ENCODE measurements at regions not wholly inside any gene's neighbourhood (a gene's known extent, or its start where the extent isn't known, plus 50 kb on each side); places are given as distances from the start of the nearest gene placed in this dataset.

DNA sequence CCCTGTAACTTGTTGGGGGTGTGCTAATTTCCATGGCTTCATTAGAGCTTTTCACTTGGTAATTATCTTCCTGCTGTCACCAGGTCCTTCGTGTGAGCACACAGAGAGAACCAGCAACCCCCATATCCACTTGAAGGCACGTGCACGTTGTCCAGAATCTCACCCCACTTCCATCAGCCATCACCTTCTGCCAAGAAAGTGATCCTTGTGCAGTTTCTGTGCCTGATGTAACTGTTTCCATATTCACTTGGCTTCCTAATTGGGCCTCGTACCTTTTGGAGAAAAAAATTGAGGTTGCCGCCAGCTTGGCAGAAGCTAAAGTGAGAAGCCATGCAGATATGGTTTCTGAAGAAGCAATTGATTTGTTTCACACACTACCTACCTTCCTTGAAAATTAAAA is 153.7 kb upstream of the TSHZ2 start:
- Histone ChIP-seq H3F3A (ENCODE audit: insufficient read depth, low read length) (no peaks in the 10 kb centered on the region), H3K9me2 (replicated peaks; ENCODE audit: insufficient read depth, low read length) (no peaks in the 10 kb centered on the region), H3K4me1 (ENCODE audit: low read length) (peaks cover 22% of the 10 kb centered on the region), H3K79me2 (ENCODE audit: low read length) (no peaks in the 10 kb centered on the region), H3K27me3 (replicated peaks; ENCODE audit: insufficient read depth, low read length) (no peaks in the 10 kb centered on the region), H3K4me2 (ENCODE audit: low read depth, low read length) (no peak overlapping the region), H3K9ac (ENCODE audit: low read length) (no peak overlapping the region), H4K20me1 (ENCODE audit: insufficient read depth, low read length) (no peaks in the 10 kb centered on the region), H3K9me3 (replicated peaks; ENCODE audit: insufficient read depth, low read length) (no peaks in the 10 kb centered on the region), H3K36me3 (replicated peaks; ENCODE audit: insufficient read depth, low read length) (no peaks in the 10 kb centered on the region), H3K4me3 (ENCODE audit: low read length) (no peak overlapping the region), H2AFZ (ENCODE audit: low read length) (no peak overlapping the region), H3K27ac (ENCODE audit: low read length) (no peak overlapping the region)
- TF ChIP-seq EZH2 (optimal IDR thresholded peaks at IDR 0.05; ENCODE audit: low read depth, low read length) (no peak), EZH2phosphoT487 (IDR thresholded peaks at IDR 0.05; ENCODE audit: low read length) (no peak)
- TF ChIP-seq, protein P1, sequence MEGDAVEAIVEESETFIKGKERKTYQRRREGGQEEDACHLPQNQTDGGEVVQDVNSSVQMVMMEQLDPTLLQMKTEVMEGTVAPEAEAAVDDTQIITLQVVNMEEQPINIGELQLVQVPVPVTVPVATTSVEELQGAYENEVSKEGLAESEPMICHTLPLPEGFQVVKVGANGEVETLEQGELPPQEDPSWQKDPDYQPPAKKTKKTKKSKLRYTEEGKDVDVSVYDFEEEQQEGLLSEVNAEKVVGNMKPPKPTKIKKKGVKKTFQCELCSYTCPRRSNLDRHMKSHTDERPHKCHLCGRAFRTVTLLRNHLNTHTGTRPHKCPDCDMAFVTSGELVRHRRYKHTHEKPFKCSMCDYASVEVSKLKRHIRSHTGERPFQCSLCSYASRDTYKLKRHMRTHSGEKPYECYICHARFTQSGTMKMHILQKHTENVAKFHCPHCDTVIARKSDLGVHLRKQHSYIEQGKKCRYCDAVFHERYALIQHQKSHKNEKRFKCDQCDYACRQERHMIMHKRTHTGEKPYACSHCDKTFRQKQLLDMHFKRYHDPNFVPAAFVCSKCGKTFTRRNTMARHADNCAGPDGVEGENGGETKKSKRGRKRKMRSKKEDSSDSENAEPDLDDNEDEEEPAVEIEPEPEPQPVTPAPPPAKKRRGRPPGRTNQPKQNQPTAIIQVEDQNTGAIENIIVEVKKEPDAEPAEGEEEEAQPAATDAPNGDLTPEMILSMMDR (IDR thresholded peaks at IDR 0.05; ENCODE audit: low read length): no peak
- DNase-seq: no peak

DNA sequence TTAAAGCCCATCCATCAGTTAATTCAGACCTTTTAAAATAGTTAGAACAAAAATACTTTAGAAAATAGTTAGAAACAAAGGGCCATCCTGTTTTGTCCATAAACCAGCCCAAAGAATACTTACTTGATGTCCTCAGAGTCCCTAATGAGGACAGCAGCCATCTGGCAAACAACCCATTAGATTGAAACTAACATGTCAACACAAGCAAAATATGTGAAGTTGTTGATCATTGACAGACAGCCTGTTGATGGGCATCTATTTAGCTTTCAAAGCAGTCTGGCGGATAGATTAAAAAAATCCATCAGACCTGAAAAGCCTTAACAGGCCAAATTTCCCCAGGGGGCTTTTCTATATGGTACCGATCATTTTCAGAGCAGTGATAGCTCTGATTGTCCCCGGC is 154.2 kb upstream of the TSHZ2 start:
- Histone ChIP-seq H3K9ac (ENCODE audit: low read length) (no peak overlapping the region), H3K27me3 (replicated peaks; ENCODE audit: insufficient read depth, low read length) (no peaks in the 10 kb centered on the region), H3K4me1 (ENCODE audit: low read length) (peaks cover 23% of the 10 kb centered on the region), H3K4me3 (ENCODE audit: low read length) (no peak overlapping the region), H3K36me3 (replicated peaks; ENCODE audit: insufficient read depth, low read length) (no peaks in the 10 kb centered on the region), H3F3A (ENCODE audit: insufficient read depth, low read length) (no peaks in the 10 kb centered on the region), H3K27ac (ENCODE audit: low read length) (no peak overlapping the region), H2AFZ (ENCODE audit: low read length) (no peak overlapping the region), H4K20me1 (ENCODE audit: insufficient read depth, low read length) (no peaks in the 10 kb centered on the region), H3K9me3 (replicated peaks; ENCODE audit: insufficient read depth, low read length) (no peaks in the 10 kb centered on the region), H3K4me2 (ENCODE audit: low read depth, low read length) (no peak overlapping the region), H3K9me2 (replicated peaks; ENCODE audit: insufficient read depth, low read length) (no peaks in the 10 kb centered on the region), H3K79me2 (ENCODE audit: low read length) (no peaks in the 10 kb centered on the region)
- TF ChIP-seq EZH2phosphoT487 (IDR thresholded peaks at IDR 0.05; ENCODE audit: low read length) (no peak), EZH2 (optimal IDR thresholded peaks at IDR 0.05; ENCODE audit: low read depth, low read length) (no peak)
- TF ChIP-seq, protein P1 (IDR thresholded peaks at IDR 0.05; ENCODE audit: low read length): no peak
- DNase-seq: no peak

DNA sequence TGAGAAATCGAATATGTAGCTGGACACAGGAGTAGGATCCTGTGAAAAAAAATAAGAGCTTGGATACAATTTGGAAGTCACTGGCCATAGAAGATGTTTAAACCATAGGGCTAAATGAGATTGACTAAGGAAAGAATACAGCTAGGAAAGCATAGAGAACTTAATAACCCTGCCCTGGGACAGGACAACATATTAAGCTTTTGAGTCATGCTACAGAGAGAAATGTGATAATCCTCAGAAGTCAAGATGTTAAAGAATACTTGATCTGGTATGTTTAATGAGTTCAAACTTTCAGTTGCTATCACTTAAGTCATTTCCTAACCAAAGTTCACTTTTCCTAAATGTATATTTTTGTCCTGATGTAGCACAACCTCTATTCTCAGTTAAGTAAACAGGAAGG is 154.6 kb upstream of the TSHZ2 start:
- no peaks in the 10 kb centered on the region for H3K9me3 ChIP-seq (replicated peaks; ENCODE audit: insufficient read depth, low read length)
- no peak for DNase-seq
- peaks cover 23% of the 10 kb centered on the region for H3K4me1 ChIP-seq (ENCODE audit: low read length)
- no peaks in the 10 kb centered on the region for H3K27me3 ChIP-seq (replicated peaks; ENCODE audit: insufficient read depth, low read length)
- H3K4me2 ChIP-seq (ENCODE audit: low read depth, low read length): no peak overlapping the region
- no peak overlapping the region for H2AFZ ChIP-seq (ENCODE audit: low read length)
- no peaks in the 10 kb centered on the region for H4K20me1 ChIP-seq (ENCODE audit: insufficient read depth, low read length)
- no peak overlapping the region for H3K4me3 ChIP-seq (ENCODE audit: low read length)
- no peaks in the 10 kb centered on the region for H3K79me2 ChIP-seq (ENCODE audit: low read length)
- H3K9ac ChIP-seq (ENCODE audit: low read length): no peak overlapping the region
- no peaks in the 10 kb centered on the region for H3F3A ChIP-seq (ENCODE audit: insufficient read depth, low read length)
- no peaks in the 10 kb centered on the region for H3K36me3 ChIP-seq (replicated peaks; ENCODE audit: insufficient read depth, low read length)
- H3K9me2 ChIP-seq (replicated peaks; ENCODE audit: insufficient read depth, low read length): no peaks in the 10 kb centered on the region
- TF ChIP-seq EZH2phosphoT487 (IDR thresholded peaks at IDR 0.05; ENCODE audit: low read length): no peak
- TF ChIP-seq EZH2 (optimal IDR thresholded peaks at IDR 0.05; ENCODE audit: low read depth, low read length): no peak
- TF ChIP-seq, protein P1 (IDR thresholded peaks at IDR 0.05; ENCODE audit: low read length): no peak
- H3K27ac ChIP-seq (ENCODE audit: low read length): no peak overlapping the region

All from MM.1S (cell line).